ENCODE measurements at regions not wholly inside any gene's neighbourhood (a gene's known extent, or its start where the extent isn't known, plus 50 kb on each side); places are given as distances from the start of the nearest gene placed in this dataset.
"Not testable (repeated sequence)": the region's sequence is repeated elsewhere in the genome, so short reads cannot be mapped to it uniquely, and the experiment has no call there.

- no peak overlapping the region for H3K27ac ChIP-seq (ENCODE audit: low read length)
- H3K4me3 ChIP-seq (ENCODE audit: low read length): no peak overlapping the region
- H3K4me1 ChIP-seq (ENCODE audit: insufficient read depth, low read length): no peaks in the 10 kb centered on the region
- H3K9me3 ChIP-seq (ENCODE audit: insufficient read depth, low read depth, low read length): no peaks in the 10 kb centered on the region
- H3K36me3 ChIP-seq (ENCODE audit: insufficient read depth, low read depth, low read length): no peaks in the 10 kb centered on the region
- H3K9ac ChIP-seq (ENCODE audit: low read depth, low read length): no peak overlapping the region
- H3K27me3 ChIP-seq (ENCODE audit: insufficient read depth, low read length): no peaks in the 10 kb centered on the region
Measured at GRCh38 chr6:144912474-144912873, 627.3 kb downstream of the UTRN start.

DNA sequence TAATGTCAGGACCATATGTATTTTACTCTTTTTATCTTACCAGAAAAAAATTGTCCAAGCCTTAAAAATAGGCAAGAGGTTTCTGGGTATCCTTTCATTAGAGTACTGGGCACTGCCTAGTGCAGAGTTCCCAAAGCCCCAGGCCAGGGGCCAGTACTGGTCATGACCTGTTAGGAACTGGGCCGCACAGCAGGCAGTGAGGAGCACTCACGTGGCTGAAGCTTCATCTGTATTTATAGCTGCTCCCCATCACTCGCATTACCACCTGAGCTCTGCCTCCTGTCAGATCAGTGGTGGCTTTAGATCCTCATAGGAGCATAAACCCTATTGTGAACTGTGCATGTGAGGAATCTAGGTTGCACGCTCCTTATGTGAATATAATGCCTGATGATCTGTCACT lies 632.9 kb downstream of the UTRN start:
- Histone ChIP-seq H3K4me3 (ENCODE audit: low read length) (no peak overlapping the region), H3K27me3 (ENCODE audit: insufficient read depth, low read length) (no peaks in the 10 kb centered on the region), H3K36me3 (ENCODE audit: insufficient read depth, low read depth, low read length) (no peaks in the 10 kb centered on the region), H3K4me1 (ENCODE audit: insufficient read depth, low read length) (peaks cover 12% of the 10 kb centered on the region; the same call in 1 of the 2 replicates), H3K9me3 (ENCODE audit: insufficient read depth, low read depth, low read length) (no peaks in the 10 kb centered on the region), H3K27ac (ENCODE audit: low read length) (no peak overlapping the region), H3K9ac (ENCODE audit: low read depth, low read length) (no peak overlapping the region)

DNA sequence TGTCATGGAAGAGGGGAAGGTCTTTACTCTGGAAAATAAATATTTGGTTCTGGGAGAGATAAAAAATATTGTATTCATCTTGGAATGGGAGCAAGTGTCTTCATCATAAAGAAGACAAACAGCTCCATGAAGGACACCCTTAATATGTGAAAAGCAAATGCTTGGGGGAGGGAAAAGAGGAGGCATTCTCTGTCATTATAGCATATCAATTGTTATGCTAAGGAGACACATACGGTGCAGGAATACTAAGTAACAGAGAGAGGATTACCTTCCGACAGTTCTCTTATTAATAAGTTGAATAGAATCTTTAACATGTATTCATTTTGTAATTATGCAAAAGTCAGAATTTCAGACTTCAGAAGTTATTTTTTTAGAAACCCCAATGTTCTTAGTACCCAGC lies 634.4 kb downstream of the UTRN start:
- Histone ChIP-seq H3K27me3 (ENCODE audit: insufficient read depth, low read length) (no peaks in the 10 kb centered on the region), H3K4me3 (ENCODE audit: low read length) (peak overlapping the region; percentile 27; the same call in 1 of the 2 replicates), H3K9me3 (ENCODE audit: insufficient read depth, low read depth, low read length) (peaks cover 5% of the 10 kb centered on the region; the same call in 1 of the 2 replicates), H3K36me3 (ENCODE audit: insufficient read depth, low read depth, low read length) (no peaks in the 10 kb centered on the region), H3K27ac (ENCODE audit: low read length) (peak overlapping the region; percentile 58), H3K9ac (ENCODE audit: low read depth, low read length) (no peak overlapping the region), H3K4me1 (ENCODE audit: insufficient read depth, low read length) (peaks cover 12% of the 10 kb centered on the region; the same call in 1 of the 2 replicates)

GRCh38 chr6:144920391-144920961 lies 635.3 kb downstream of the UTRN start:
- H3K9ac ChIP-seq (ENCODE audit: low read depth, low read length): no peak overlapping the region
- no peaks in the 10 kb centered on the region for H3K27me3 ChIP-seq (ENCODE audit: insufficient read depth, low read length)
- H3K9me3 ChIP-seq (ENCODE audit: insufficient read depth, low read depth, low read length): peaks cover 5% of the 10 kb centered on the region; the same call in 1 of the 2 replicates

GRCh38 chr6:144921206-144921975 lies 636.3 kb downstream of the UTRN start:
- Histone ChIP-seq H3K36me3 (ENCODE audit: insufficient read depth, low read depth, low read length) (no peaks in the 10 kb centered on the region), H3K9ac (ENCODE audit: low read depth, low read length) (no peak overlapping the region), H3K27me3 (ENCODE audit: insufficient read depth, low read length) (no peaks in the 10 kb centered on the region), H3K4me1 (ENCODE audit: insufficient read depth, low read length) (peaks cover 12% of the 10 kb centered on the region; the same call in 1 of the 2 replicates), H3K4me3 (ENCODE audit: low read length) (no peak overlapping the region), H3K9me3 (ENCODE audit: insufficient read depth, low read depth, low read length) (peaks cover 5% of the 10 kb centered on the region; the same call in 1 of the 2 replicates), H3K27ac (ENCODE audit: low read length) (no peak overlapping the region)

More at GRCh38 chr6:144920391-144920961, 635.3 kb downstream of the UTRN start:
- no peak overlapping the region for H3K27ac ChIP-seq (ENCODE audit: low read length)
- H3K4me1 ChIP-seq (ENCODE audit: insufficient read depth, low read length): peaks cover 12% of the 10 kb centered on the region; the same call in 1 of the 2 replicates
- H3K36me3 ChIP-seq (ENCODE audit: insufficient read depth, low read depth, low read length): no peaks in the 10 kb centered on the region
- H3K4me3 ChIP-seq (ENCODE audit: low read length): no peak overlapping the region

DNA sequence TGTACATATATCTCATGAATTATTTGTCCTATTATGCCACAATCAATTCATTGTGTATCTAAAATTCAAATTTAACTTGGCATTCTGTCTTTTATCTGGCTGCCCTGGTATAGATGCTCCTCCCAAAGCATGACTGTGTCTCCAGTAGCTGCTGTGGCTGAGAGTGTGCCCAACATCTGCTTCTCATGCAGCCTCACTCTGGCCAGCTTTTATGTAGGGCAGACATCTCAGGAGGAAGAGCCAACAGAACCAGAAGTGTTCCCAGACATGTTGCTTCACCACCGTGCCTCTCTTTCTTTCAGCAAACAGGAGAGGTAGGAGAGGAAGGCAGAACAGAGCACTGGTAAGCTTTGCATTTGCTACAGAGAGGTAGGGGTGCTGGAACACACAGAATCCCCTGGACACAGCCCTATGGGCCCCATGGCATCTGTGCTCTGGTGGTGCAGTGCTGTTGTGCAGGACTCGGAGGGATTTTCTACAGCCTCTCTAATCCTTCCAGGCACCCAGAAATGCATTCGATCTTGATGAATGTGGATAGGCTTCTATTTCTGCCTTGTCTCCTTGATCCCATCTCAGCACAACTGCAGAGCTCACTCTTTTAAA lies 637.1 kb downstream of the UTRN start:
- Histone ChIP-seq H3K9me3 (ENCODE audit: insufficient read depth, low read depth, low read length) (peaks cover 5% of the 10 kb centered on the region; the same call in 1 of the 2 replicates), H3K36me3 (ENCODE audit: insufficient read depth, low read depth, low read length) (no peaks in the 10 kb centered on the region), H3K27me3 (ENCODE audit: insufficient read depth, low read length) (no peaks in the 10 kb centered on the region), H3K4me3 (ENCODE audit: low read length) (no peak overlapping the region), H3K4me1 (ENCODE audit: insufficient read depth, low read length) (peaks cover 12% of the 10 kb centered on the region; the same call in 1 of the 2 replicates), H3K27ac (ENCODE audit: low read length) (no peak overlapping the region), H3K9ac (ENCODE audit: low read depth, low read length) (no peak overlapping the region)

DNA sequence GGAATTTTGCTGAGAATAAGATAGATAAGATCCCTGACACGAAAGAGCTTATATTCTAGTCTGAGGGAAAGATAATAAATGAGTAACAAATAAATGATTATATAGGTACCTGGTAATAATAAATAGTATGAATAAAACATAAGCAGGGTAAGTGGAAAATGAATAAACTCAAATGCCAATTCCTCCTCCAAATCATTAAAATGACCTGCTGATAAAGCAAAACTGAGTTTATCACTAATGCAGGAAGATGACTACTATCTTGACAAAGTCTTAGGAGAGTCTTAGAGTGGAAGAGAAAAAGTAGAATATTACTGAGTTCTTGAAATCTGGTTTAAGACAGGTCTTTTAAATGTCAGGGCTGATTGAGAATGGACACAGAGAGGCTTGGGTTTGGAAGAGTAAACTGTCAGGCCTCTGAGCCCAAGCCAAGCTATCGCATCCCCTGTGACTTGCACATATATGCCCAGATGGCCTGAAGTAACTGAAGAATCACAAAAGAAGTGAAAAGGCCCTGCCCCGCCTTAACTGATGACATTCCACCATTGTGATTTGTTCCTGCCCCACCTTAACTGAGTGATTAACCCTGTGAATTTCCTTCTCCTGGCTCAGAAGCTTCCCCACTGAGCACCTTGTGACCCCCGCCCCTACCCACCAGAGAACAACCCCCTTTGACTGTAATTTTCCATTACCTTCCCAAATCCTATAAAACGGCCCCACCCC lies 637.8 kb downstream of the UTRN start:
- not testable (repeated sequence) for H3K9me3 ChIP-seq (ENCODE audit: insufficient read depth, low read depth, low read length); H3K36me3 ChIP-seq (ENCODE audit: insufficient read depth, low read depth, low read length); H3K27me3 ChIP-seq (ENCODE audit: insufficient read depth, low read length); H3K9ac ChIP-seq (ENCODE audit: low read depth, low read length); H3K4me3 ChIP-seq (ENCODE audit: low read length); H3K27ac ChIP-seq (ENCODE audit: low read length)
- H3K4me1 ChIP-seq (ENCODE audit: insufficient read depth, low read length): peaks cover 12% of the 10 kb centered on the region; the same call in 1 of the 2 replicates

DNA sequence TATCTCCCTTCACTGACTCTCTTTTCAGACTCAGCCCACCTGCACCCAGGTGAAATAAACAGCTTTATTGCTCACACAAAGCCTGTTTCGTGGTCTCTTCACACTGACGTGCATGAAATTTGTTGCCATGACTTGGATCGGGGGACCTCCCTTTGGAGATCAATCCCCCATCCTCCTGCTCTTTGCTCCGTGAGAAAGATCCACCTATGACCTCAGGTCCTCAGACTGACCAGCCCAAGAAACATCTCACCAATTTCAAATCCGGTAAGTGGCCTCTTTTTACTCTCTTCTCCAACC lies 638.3 kb downstream of the UTRN start:
- not testable (repeated sequence) for H3K27me3 ChIP-seq (ENCODE audit: insufficient read depth, low read length); H3K9ac ChIP-seq (ENCODE audit: low read depth, low read length); H3K9me3 ChIP-seq (ENCODE audit: insufficient read depth, low read depth, low read length); H3K36me3 ChIP-seq (ENCODE audit: insufficient read depth, low read depth, low read length); H3K27ac ChIP-seq (ENCODE audit: low read length); H3K4me3 ChIP-seq (ENCODE audit: low read length)
- H3K4me1 ChIP-seq (ENCODE audit: insufficient read depth, low read length): peaks cover 12% of the 10 kb centered on the region; the same call in 1 of the 2 replicates

- no peak overlapping the region for H3K9ac ChIP-seq (ENCODE audit: low read depth, low read length)
- H3K4me3 ChIP-seq (ENCODE audit: low read length): no peak overlapping the region
Measured at GRCh38 chr6:144928847-144929246, 643.7 kb downstream of the UTRN start.

GRCh38 chr6:144929262-144929661 lies 644.1 kb downstream of the UTRN start:
- Histone ChIP-seq H3K36me3 (ENCODE audit: insufficient read depth, low read depth, low read length) (no peaks in the 10 kb centered on the region), H3K27me3 (ENCODE audit: insufficient read depth, low read length) (no peaks in the 10 kb centered on the region), H3K9ac (ENCODE audit: low read depth, low read length) (no peak overlapping the region), H3K27ac (ENCODE audit: low read length) (no peak overlapping the region), H3K4me1 (ENCODE audit: insufficient read depth, low read length) (no peaks in the 10 kb centered on the region), H3K4me3 (ENCODE audit: low read length) (no peak overlapping the region), H3K9me3 (ENCODE audit: insufficient read depth, low read depth, low read length) (peaks cover under 1% of the 10 kb centered on the region; the same call in 1 of the 2 replicates)

More at GRCh38 chr6:144928847-144929246, 643.7 kb downstream of the UTRN start:
- Histone ChIP-seq H3K36me3 (ENCODE audit: insufficient read depth, low read depth, low read length) (no peaks in the 10 kb centered on the region), H3K27ac (ENCODE audit: low read length) (no peak overlapping the region), H3K9me3 (ENCODE audit: insufficient read depth, low read depth, low read length) (peaks cover 5% of the 10 kb centered on the region; the same call in 1 of the 2 replicates), H3K27me3 (ENCODE audit: insufficient read depth, low read length) (no peaks in the 10 kb centered on the region), H3K4me1 (ENCODE audit: insufficient read depth, low read length) (no peaks in the 10 kb centered on the region)

DNA sequence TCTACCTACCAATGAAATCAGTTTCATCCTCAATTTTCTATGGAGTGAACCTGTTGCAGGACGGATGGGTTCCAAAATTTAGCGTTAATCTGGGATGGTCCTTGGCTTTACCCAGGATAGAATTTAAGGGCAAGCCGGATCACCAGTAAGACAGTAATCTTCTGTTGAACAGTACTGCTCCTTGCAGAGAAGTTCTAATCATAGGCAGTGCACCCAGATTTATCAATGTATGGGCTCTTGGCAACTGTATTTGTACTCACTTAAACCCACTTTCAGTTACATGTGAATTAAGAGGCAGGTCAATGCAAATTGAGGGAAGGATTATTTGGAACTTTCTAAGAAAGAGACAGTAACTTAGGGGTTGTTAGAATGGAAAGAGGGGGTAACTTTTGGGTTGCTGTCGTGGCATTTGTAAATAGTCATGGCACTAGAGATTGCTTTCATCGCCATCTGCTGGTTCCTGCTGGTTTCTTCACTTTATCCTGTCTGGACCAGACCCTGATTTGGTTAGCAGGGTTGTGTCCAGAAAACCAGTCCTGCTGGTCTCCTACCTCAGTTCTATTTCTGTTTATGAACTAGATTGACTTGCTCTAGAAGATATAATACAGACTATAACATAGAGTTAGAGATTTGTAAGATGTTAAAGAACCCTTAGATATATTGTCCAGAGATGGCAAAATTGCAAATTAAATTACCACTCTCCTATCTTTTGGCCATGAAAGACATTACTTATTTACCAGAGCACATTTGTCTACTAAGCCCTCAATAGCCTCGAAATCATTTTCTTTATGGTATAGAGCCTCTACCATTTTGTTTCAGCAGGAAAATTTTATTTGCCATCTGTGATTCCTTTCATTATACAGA lies 646.3 kb downstream of the UTRN start:
- H3K36me3 ChIP-seq (ENCODE audit: insufficient read depth, low read depth, low read length): no peaks in the 10 kb centered on the region
- H3K27ac ChIP-seq (ENCODE audit: low read length): no peak overlapping the region
- H3K9me3 ChIP-seq (ENCODE audit: insufficient read depth, low read depth, low read length): no peaks in the 10 kb centered on the region
- no peak overlapping the region for H3K9ac ChIP-seq (ENCODE audit: low read depth, low read length)
- H3K4me3 ChIP-seq (ENCODE audit: low read length): no peak overlapping the region
- H3K4me1 ChIP-seq (ENCODE audit: insufficient read depth, low read length): no peaks in the 10 kb centered on the region
- no peaks in the 10 kb centered on the region for H3K27me3 ChIP-seq (ENCODE audit: insufficient read depth, low read length)

Measured in iPS-20b (cell line).